ENCODE measurements at regions not wholly inside any gene's neighbourhood (a gene's known extent, or its start where the extent isn't known, plus 50 kb on each side); places are given as distances from the start of the nearest gene placed in this dataset.

DNA sequence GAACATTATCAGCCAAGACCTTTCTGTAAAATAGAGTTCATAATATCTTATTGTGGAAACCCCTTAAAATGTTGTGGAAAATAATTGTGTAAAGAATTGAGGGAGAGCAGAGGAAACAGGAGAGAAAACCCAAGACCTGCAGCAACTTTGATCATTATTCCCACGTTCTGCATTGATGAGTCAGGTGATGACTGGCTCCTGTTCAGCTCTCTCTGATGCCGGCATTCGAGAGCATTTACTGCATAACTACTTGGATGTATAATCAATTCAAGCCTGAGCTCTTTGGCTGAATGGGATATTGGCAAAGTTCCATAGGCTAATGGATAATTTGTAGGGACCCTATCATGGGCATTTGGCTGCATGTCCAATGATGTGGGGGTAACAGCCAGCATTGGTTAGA, 176.3 kb upstream of the ARID2 start:
- DNase-seq = peak; percentile 30

DNA sequence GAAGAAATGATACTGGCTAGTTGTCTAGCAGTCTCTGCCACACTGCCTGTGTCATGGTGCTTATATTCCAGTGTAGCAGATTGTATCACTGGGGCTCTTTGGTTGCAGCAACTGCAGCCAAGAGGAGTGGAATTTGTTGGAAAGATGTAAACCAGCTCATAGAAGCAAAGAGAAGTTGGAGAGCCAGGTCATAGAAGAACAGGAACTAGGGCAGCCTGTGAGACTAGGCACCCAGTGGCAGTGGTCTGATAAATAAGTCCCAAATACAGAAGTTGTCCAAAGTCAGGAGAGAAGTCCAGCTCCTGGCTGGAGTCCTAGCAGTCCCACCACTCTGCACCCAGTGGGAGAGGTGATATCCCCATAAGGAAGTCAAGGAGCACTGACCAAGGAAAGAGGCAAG, 172.5 kb upstream of the ARID2 start:
- no peak for DNase-seq

DNA sequence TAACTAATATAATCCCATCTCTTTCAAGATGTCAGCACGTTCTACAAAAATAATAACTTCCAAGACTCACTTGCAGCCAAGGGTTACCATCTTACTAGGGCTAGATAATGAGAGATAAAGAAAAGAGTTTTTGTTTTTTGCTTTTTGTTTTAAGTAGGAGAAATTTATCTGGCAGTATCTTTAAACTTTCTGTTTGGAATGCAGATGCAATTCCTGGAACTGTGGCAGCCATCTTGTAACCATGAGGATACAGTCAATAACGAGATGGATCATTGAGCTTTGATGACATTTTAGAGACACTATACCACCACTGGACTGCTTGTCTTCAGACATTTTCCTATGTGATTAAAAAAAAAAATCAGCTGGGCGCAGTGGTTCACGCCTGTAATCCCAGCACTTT, 171.2 kb upstream of the ARID2 start:
- no peak for DNase-seq

DNA sequence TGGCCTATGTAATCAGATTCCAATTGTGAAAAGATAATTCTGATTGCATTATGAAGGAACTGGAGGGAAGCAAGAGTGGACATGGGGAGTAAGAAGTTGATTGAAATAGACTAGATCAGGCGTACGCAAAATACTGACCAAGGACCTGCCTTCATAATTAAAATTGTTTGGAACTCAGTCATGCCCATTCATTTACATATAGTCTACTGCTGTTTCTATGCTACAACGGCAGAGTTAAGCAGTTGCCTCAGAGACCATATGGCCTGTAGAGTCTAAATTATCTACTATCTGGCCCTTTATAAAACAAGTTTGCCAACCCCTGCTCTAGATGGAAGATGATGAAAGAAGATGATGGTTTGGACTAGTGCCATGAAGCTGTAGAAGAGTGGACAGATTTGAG, 170.0 kb upstream of the ARID2 start:
- no peak for DNase-seq

DNA sequence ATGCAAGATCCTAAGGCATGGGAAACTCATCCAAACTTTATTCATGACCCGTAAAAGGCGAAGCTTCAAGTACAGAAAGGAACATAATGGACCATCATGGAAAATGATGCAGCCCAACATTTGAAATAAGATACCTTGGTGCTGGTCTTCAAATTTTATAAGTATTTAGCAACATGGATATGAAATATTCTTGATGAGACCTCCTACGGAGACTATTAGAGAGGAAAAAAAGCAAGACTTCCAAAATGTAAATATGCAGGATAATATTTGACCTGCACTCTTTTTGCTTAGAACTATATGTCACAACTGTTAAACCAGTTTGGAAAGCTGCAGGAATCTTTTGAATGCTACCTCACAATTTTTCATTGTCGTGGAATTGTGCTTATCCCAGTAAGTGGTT, 168.8 kb upstream of the ARID2 start:
- no peak for DNase-seq

DNA sequence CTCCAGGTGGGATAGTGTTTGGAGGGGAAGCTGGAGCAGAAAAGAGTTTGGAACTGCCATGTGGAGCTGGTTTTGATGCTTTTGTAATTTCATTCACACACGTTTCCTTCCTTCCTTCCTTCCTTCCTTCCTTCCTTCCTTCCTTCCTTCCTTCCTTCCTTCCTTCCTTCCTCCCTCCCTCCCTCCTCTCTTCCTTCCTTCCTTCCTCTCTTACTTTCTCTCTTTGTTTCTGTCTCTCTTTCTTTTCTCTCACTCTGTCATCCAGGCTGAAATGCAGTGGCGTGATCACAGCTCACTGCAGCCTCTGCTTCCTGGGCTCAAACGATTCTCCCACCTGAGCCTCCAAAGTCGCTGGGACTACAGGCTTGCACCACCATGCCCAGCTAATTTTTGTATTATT, 168.0 kb upstream of the ARID2 start:
- no peak for DNase-seq

DNA sequence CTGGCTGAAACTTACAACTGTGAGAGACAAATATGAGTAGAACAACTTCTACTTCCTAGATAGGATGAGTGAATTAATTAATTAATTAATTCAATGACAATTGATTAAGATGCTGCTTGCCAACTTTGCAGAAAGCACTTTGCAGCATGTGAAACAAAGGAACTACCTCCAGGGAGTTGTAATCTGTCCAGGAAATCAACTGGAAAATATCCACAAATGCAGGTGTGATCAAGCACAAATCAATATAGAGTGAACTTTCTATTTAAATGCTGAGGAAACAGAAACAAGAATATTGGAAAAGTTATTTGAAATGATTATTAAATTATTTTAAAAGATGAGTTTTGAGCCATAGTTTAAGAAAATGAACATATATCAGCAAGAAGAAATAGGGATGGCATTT, 163.9 kb upstream of the ARID2 start:
- no peak for DNase-seq

DNA sequence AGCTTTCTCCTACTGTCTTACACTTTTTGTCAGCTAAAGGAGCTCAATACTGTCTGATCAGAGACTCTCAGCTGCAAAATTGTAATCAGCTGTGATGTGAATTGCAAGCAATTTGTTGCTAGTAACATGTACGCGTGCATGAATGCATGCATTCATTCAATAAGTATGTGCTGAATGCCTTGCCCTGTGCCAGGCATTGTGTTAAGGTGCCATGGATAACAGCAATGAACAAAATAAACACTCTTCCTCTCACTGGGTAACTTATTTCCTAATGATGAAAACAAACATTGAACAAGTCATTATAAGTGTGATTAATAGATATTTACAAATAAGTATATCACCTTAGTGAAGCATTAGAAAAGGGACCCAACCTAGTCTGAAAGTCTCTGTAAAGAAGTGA, 163.2 kb upstream of the ARID2 start:
- DNase-seq = no peak

DNA sequence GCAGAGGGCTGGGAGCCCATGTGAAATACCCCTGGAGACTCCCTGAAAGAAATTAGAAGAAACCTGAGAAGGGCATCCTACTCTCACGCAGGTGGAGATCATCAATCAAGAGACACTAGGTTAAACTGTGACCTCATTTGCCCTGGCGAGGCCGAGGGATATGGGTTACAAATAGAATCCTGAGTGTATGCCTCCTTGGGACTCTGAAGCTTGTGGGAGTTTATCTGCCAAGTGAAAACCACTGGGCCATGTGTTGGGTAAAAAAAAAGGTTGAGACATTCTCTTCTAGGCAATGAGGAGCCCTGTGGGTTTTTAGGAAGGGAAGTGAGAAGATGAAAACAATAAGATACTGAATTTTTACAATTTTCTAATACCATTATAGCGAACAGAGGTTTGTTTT, 160.7 kb upstream of the ARID2 start:
- DNase-seq = no peak

DNA sequence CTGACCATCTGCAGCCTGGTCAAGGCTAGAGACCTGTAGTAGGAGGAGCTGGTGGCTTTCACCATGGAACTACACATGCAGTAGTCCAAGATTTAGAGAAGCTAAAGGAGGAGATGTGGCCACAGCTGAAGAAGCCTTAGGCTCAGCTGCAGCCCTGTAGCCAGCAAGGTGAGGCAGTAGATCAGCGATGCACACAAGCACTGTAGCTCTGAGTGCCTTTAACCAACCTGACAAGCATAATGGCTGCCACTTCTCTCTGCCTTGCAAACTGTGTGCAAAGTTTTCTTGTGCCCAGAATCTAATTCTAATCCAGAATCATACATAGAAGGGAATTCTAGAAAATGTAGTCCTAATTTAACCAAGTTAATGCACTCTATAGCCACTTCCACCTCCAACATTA, 159.0 kb upstream of the ARID2 start:
- DNase-seq = no peak

DNA sequence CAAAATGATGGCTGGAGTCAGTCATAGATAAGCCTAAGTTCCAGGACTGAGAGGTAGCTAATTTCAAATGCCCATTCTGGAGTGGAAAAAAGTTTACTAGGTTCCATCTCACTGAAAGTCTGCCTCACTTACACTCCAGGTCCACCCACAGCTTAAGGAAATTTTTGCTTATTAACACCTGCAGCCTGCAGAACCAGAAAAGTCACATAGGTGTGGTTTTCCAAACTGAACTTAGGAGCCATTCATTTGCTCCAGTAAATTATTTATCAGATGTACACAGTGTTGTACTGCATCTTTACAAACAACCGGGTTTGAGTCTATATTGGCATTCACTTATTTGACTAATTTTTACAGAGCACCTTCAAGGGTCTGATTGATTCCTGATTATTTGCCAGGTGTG, 157.4 kb upstream of the ARID2 start:
- DNase-seq = no peak

DNA sequence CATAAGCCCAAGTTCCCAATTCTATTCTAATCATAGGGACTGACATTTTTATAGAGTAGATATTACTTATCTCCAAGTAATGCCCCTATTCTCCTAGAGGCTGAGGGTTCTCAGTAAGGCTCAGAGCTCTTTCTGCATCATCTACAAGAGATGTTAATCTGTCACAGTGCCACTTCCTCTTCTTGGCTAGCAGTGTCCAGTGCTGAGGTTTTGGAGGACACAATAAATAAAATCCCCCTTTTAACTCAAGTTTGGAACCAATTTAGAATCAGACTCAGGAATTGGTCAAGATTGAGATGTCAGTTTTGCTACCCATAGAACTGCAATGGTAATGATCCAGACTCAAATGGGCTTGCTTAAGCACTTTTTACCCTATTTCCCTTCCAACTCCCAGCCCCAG, 154.1 kb upstream of the ARID2 start:
- DNase-seq = no peak

DNA sequence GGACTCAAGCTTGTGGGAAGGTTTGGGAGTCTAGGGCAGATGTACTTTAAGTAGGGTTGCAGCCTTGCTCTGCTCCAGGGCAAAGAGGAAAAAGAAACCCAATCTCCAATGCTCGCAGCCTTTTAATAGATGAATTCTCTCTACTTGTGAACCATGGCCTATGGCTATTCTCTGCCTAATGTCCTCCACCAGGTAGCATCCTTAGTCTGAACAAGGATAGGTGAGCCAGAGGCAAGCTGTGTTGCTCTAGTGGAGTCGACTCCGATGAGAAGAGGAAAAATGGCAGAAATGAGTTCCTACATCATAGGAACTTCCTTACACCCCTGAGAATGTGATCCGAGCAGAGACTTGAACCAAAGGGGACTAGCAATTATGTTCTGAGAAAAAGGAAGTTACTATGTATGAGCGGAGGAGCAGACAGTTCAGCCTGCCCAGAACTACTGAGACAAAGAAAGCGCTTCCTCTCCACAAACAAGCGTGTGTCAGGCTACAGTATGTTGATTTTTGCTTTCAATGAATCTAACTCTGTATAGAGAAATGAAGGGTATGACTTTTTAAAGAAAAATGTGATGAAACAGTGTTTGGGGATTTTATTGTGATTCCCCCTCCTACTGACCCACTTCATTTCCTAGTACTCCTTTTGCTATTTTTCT, 153.6 kb upstream of the ARID2 start:
- no peak for DNase-seq

DNA sequence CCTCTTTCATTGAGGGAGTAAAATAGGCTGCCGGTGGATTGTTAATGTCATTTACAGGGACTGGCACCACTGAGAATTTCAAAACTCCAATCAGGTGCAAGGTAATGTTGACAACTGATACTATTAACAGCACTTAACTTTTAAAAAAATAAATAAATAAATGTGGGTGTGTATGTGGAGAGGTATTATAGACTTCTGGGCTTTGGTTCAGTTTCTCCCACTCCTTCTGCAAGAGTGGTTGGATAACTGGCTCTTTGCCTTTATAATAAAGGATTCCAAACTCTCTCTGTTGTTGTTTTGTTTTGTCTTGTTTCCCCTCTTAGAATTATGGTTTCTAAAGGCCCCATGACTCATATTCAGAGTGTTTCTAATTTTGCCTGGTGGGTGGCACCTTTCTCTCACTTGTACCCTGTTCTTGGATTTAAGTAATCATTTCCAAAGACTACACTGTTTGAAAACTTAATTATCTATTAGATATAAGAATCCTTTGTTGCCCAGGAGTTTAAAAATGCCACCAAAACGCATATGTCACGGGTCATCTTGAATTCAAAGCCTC, 151.6 kb upstream of the ARID2 start:
- DNase-seq = no peak

DNA sequence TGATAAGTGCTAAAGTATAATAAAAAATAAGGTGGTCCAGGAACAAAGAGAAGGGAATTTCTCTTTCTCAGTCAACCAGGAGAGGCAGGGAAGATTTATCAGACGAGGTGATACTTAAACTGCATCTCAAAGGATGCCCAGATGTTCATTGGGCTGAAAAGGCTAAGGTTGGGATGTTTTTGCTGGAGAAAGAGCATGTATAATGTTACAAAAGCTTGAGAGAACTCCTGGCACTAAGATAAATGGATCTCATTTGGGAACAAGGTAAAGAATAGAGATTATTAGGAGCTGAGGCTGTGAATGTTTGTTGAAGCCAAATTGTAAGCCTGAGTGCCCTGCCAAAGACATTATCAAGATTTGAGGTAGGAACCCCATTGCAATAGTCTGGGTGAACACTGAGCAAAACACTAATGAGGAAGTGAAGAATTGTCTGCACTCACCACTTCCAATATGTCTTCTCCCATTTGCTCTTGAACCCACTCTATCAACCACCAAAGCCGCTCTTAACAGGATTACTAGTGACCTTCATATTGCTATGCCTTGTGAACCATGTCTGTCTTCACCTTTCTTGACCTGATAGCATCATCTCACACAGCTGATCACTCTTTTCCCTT, 149.0 kb upstream of the ARID2 start:
- DNase-seq = no peak

DNA sequence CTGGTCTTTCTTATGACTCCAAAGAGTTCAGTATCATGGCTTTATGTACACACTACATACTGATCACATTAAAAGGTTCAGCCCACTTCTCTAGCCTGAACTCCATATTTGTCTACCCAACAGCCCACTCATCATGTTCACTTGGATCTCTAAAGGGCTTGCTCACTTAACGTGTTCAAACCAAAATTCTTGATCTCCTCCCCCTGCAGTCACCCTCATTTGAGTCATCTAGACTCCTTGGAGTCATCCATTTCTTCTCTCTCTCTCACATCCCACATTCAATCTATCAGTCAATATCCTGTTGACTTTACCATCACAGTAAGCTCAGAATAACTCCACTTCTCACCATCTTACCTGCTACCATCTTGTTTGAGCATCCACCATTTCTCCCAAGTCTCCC, 148.4 kb upstream of the ARID2 start:
- DNase-seq = no peak

DNA sequence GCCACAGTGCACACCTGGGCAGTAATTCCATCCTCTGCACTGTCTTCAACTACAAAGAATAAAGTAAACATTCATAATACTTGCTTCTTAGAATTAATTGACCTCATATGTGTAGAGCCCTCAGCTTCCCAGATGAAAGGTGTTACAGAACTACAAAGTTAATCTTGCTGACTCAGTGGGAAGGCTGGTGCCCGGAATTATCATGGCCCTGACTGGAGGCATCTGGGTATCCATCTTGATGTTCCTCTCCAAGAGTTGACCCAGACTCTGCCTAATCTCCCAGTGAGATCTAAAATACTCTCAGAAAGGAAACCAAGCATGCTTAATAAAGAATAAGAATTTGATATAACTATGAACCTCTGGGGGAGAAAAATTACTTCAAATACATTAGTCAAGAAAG, 147.0 kb upstream of the ARID2 start:
- DNase-seq = no peak

DNA sequence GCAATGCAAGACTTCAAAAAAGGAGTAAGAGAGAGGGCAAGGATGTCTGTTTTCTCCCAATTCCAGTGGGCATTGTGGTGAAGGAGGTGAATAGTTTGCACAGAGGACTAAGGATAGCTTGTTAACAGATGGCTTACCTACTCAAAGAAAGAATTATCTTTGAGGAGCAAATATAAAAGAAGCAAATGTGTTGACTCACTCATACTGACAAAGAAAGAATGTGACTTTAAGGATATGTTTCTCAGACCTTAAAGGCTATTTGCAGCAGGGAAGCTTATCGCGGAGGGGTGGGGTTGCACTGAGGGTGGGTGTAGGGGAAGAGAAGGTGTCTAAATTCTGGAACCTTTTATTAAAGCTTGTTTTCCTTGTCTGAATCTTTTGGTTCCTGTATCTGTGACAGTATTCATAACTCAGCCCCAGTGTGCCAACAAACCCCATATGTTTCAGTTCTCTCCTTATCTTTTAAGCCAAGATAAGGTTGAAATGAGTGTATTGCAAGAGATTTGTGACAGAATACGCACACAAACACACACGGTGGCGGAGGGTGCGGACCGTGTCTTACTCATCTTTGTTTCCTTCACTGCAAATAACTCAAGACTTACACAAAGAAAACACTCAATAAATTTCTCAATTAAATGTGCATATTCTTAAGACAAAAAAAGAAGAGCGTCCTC, 146.4 kb upstream of the ARID2 start:
- DNase-seq = no peak

DNA sequence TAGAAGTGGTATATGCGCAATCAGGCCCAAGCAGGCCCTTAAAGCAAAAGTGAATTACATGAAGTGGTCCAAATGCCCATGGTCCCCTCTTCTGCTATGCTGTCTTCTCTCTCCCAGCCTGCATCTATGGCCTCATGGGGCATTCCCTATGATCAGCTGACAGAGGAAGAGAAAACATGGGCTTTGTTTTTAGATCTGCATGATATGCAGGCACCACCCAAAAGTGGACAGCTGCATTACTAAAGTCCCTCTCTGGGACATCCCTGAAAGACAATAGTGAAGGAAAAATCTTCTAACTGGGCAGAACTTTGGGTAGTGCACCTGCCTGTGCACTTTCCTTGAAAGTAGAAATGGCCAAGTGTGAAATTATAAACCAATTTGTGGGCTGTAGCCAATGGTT, 145.2 kb upstream of the ARID2 start:
- DNase-seq = no peak

DNA sequence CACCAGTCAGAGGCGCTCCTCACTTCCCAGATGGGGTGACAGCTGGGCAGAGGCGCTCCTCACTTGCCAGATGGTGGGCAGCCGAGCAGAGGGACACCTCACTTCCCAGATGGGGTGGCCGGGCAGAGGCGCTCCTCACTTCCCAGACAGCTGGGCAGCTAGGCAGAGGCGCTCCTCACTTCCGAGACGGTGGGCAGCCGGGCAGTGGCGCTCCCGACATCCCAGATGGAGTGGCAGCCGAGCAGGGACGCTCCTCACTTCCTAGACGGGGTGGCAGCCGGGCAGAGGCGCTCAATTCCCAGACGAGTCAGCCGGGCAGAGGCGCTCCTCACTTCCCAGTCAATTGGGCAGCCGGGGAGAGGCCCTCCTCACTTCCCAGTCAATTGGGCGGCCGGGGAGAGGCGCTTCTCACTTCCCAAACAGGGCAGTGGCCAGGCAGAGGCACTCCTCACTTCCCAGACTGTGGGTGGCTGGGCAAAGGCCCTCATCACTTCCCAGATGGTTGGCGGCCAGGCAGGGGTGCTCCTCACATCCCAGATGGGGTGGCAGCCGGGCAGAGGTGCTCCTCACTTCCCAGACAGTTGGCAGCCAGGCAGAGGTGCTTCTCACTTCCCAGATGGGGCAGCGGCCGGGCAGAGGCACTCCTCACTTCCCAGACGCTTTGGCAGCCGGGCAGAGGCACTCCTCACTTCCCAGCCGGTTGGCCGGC, 143.8 kb upstream of the ARID2 start:
- DNase-seq = no peak

DNA sequence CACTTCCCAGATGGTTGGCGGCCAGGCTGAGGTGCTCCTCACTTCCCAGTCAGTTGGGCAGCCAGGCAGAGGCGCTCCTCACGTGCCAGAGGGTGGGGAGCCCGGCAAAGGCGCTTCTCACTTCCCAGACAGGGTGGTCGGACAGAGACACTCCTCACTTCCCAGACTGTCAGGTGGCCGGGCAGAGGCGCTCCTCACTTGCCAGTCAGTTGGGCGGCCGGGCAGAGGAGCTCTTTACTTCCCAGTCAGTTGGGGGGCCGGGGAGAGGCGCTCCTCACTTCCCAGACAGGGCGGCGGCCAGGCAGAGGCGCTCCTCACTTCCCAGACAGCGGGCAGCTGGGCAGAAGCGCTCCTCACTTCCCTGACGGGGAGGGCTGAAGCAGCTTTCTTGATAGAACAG, 143.0 kb upstream of the ARID2 start:
- DNase-seq = no peak

DNA sequence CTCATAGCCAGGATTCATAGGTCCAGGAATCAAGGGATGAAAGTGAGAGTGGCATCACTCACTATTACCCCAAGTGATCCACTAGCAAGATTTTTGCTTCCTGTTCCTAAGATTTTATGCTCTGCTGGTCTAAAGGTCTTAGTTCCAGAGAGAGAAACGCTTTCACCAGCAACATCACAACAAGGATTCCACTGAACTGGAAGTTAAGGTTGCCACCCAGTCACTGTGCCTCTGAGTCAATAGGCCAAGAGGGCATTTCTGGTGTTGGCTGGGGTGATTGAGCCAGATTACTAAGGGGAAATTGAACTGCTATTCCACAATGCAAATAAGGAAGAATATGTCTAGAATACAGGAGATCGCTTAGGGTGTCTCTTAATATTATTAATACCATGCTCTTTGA, 142.5 kb upstream of the ARID2 start:
- no peak for DNase-seq

DNA sequence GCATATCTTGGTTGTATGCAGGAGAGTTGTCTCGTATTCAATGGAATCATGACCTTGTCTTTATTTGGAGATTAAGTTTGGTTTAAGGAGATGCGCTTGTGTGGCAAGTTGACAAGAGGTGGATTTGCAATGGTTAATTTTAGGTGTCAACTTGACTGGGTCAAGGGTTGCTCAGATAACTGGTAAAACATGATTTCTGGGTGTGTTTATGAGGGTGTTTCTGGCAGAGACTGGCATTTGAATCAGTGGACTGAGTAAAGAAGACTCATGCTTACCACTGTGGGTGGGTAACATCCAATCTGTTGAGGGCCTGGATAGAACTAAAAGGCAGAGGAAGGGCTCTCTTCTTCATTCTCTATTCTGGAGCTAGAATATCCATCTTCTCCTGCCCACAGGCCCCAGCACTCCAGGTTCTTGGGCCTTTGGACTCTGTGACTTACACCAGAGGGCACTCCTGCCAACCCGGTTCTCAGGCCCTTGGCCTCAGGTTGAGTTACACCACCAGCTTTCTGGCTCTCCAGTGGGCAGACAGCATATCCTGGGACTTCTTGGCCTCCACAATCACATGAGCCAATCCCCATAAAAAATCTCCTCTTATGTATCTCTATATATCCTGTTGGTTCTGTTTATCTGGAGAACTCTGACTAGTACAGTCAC, 141.5 kb upstream of the ARID2 start:
- DNase-seq = no peak

All from NCI-H748 treated with DMSO at 0.1 percent for 48 hours (cell line).